OCI-LY1 (cell line): ENCODE measurements at regions not wholly inside any gene's neighbourhood (a gene's known extent, or its start where the extent isn't known, plus 50 kb on each side); places are given as distances from the start of the nearest gene placed in this dataset.

ENCODE experiments used
- H2AFZ ChIP-seq: fragments of 200-600 bp; sonication (generic), shearing (Covaris generic); 2 replicates; pipeline ENCODE4 v1.6.0; 2014; ENCODE audit warnings: antibody characterized with exemption, mild to moderate bottlenecking, low read length
- H3F3A ChIP-seq: fragments of 200-600 bp; sonication (generic), shearing (Covaris generic); 2 replicates; pipeline ENCODE4 v1.6.0; 2014; ENCODE audit warnings: mild to moderate bottlenecking, antibody characterized with exemption, low read length, moderate library complexity; ENCODE audit not compliant: insufficient read depth
- H3K27ac ChIP-seq: fragments of 200-600 bp; sonication (generic); 2 replicates; pipeline ENCODE4 v1.5.1; 2014; ENCODE audit warnings: low read length, mixed run types, mild to moderate bottlenecking, low read depth; ENCODE audit not compliant: poor library complexity, severe bottlenecking
- H3K27me3 ChIP-seq: fragments of 200-600 bp; sonication (generic); 2 replicates; pipeline ENCODE4 v1.6.0; 2014; ENCODE audit warnings: antibody characterized with exemption, mild to moderate bottlenecking, low read length, moderate library complexity; ENCODE audit not compliant: insufficient read depth
- H3K36me3 ChIP-seq: fragments of 200-600 bp; sonication (generic); 2 replicates; pipeline ENCODE4 v1.6.1; 2014; ENCODE audit warnings: mild to moderate bottlenecking, antibody characterized with exemption, low read length, moderate library complexity, mixed read lengths; ENCODE audit not compliant: insufficient read depth
- H3K4me1 ChIP-seq: fragments of 200-600 bp; sonication (generic); 2 replicates; pipeline ENCODE4 v1.5.1; 2014; ENCODE audit warnings: mild to moderate bottlenecking, low read length, moderate library complexity; ENCODE audit not compliant: insufficient read depth, severe bottlenecking
- H3K4me2 ChIP-seq: fragments of 200-600 bp; sonication (generic), shearing (Covaris generic); 2 replicates; pipeline ENCODE4 v1.6.1; 2014; ENCODE audit warnings: low read length
- H3K4me3 ChIP-seq: fragments of 200-600 bp; sonication (generic); 2 replicates; pipeline ENCODE4 v1.5.1; 2014; ENCODE audit warnings: low read length, low read depth, mild to moderate bottlenecking, mixed read lengths; ENCODE audit not compliant: poor library complexity, severe bottlenecking
- H3K79me2 ChIP-seq: fragments of 200-600 bp; shearing (Covaris generic); 2 replicates; pipeline ENCODE4 v1.6.1; 2016; ENCODE audit warnings: mixed run types, low read length, mixed read lengths; ENCODE audit not compliant: insufficient read depth
- H3K9ac ChIP-seq: fragments of 200-600 bp; sonication (generic), shearing (Covaris generic); 2 replicates; pipeline ENCODE4 v1.6.1; 2014; ENCODE audit warnings: mild to moderate bottlenecking, low read length, mixed read lengths
- H3K9me2 ChIP-seq: fragments of 200-600 bp; sonication (generic), shearing (Covaris generic); 2 replicates; pipeline ENCODE4 v1.6.1; 2014; ENCODE audit warnings: low read depth, mild to moderate bottlenecking, low read length, mixed read lengths
- H3K9me3 ChIP-seq: fragments of 200-600 bp; shearing (Covaris generic); 2 replicates; pipeline ENCODE4 v1.6.1; 2014; ENCODE audit warnings: low read length, mixed read lengths
- H4K20me1 ChIP-seq: fragments of 200-600 bp; sonication (generic), shearing (Covaris generic); 2 replicates; pipeline ENCODE4 v1.6.0; 2016; ENCODE audit warnings: mild to moderate bottlenecking, low read length; ENCODE audit not compliant: insufficient read depth
- EZH2 ChIP-seq: fragments of 200-600 bp; sonication (generic), shearing (Covaris generic); IDR thresholded peaks from 2 replicates; pipeline ENCODE4 v1.8.0; 2017; ENCODE audit warnings: borderline replicate concordance, mixed run types, mild to moderate bottlenecking, antibody characterized with exemption, low read length, moderate library complexity, mixed read lengths
- TF ChIP-seq, protein P1 (sequence below): fragments of 200-600 bp; sonication (generic), shearing (Covaris generic); IDR thresholded peaks from 2 replicates; pipeline ENCODE4 v1.5.1; 2017; ENCODE audit warnings: mild to moderate bottlenecking, antibody characterized with exemption, low read length, moderate library complexity, mixed read lengths

DNA sequence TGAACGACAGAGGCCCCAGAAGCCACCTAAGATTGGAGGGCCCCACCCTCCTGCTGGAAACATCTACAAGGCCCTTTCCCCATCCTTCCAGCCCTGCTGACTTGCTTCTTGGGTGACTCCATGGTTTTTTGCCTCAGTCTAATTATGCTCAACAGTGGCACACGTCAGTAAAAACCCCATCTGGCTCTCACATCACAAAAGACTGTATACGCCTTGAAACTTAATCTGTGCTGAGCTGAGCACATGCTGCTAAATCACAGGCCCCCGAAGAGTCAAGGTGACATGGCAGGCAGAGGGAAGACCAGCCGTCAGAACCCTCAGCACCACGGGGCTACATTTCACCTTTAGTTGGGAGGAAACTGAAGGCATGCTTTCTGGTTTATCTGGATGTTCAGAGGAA lies 323.1 kb downstream of the CDH26 start:
- Histone ChIP-seq H3K27ac (no peak overlapping the region), H3K79me2 (no peaks in the 10 kb centered on the region), H3K27me3 (no peaks in the 10 kb centered on the region), H3K4me1 (no peaks in the 10 kb centered on the region), H3K4me3 (no peak overlapping the region), H3K9me3 (no peaks in the 10 kb centered on the region), H3K9ac (no peak overlapping the region), H3F3A (no peaks in the 10 kb centered on the region), H2AFZ (no peak overlapping the region), H3K4me2 (no peak overlapping the region), H4K20me1 (no peaks in the 10 kb centered on the region), H3K36me3 (no peaks in the 10 kb centered on the region), H3K9me2 (no peaks in the 10 kb centered on the region)
- TF ChIP-seq EZH2 = no peak

GRCh38 chr20:60283281-60283680 lies 325.1 kb downstream of the CDH26 start:
- H3K27me3 ChIP-seq = no peaks in the 10 kb centered on the region
- no peaks in the 10 kb centered on the region for H3K4me1 ChIP-seq
- no peaks in the 10 kb centered on the region for H3K9me3 ChIP-seq
- H3F3A ChIP-seq = no peaks in the 10 kb centered on the region
- no peaks in the 10 kb centered on the region for H3K79me2 ChIP-seq
- H3K9me2 ChIP-seq = no peaks in the 10 kb centered on the region
- H3K9ac ChIP-seq = no peak overlapping the region
- H3K4me2 ChIP-seq = no peak overlapping the region
- no peak for TF ChIP-seq EZH2
- TF ChIP-seq, protein P1, sequence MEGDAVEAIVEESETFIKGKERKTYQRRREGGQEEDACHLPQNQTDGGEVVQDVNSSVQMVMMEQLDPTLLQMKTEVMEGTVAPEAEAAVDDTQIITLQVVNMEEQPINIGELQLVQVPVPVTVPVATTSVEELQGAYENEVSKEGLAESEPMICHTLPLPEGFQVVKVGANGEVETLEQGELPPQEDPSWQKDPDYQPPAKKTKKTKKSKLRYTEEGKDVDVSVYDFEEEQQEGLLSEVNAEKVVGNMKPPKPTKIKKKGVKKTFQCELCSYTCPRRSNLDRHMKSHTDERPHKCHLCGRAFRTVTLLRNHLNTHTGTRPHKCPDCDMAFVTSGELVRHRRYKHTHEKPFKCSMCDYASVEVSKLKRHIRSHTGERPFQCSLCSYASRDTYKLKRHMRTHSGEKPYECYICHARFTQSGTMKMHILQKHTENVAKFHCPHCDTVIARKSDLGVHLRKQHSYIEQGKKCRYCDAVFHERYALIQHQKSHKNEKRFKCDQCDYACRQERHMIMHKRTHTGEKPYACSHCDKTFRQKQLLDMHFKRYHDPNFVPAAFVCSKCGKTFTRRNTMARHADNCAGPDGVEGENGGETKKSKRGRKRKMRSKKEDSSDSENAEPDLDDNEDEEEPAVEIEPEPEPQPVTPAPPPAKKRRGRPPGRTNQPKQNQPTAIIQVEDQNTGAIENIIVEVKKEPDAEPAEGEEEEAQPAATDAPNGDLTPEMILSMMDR = no peak
- H2AFZ ChIP-seq = no peak overlapping the region
- no peaks in the 10 kb centered on the region for H4K20me1 ChIP-seq
- no peak overlapping the region for H3K27ac ChIP-seq
- H3K4me3 ChIP-seq = no peak overlapping the region
- H3K36me3 ChIP-seq = no peaks in the 10 kb centered on the region

DNA sequence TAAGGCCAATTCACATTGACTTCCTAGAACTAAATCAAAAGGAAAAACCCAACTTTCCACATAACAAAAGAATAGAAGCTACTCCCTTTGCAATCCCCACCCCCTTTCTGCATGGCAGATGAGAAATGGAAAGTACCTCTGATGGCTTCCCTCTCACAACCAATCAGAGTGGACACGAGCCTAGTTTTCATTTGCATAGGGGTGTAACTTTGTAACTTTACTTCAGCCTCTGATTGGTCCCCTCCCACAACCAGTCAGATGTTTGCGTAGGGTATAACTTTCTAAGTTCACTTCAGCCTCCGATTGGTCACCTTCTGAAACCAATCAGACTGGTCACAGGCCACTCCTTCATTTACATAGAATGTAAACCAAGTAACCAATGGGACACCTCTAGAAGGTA lies 328.5 kb downstream of the CDH26 start:
- Histone ChIP-seq H3K36me3 (no peaks in the 10 kb centered on the region), H3K9ac (no peak overlapping the region), H3K9me2 (no peaks in the 10 kb centered on the region), H3K4me2 (no peak overlapping the region), H3K27me3 (no peaks in the 10 kb centered on the region), H4K20me1 (no peaks in the 10 kb centered on the region), H3K4me3 (no peak overlapping the region), H3K9me3 (no peaks in the 10 kb centered on the region), H2AFZ (no peak overlapping the region), H3K27ac (no peak overlapping the region), H3F3A (no peaks in the 10 kb centered on the region), H3K4me1 (no peaks in the 10 kb centered on the region), H3K79me2 (no peaks in the 10 kb centered on the region)
- TF ChIP-seq, protein P1 = no peak
- TF ChIP-seq EZH2 = no peak

DNA sequence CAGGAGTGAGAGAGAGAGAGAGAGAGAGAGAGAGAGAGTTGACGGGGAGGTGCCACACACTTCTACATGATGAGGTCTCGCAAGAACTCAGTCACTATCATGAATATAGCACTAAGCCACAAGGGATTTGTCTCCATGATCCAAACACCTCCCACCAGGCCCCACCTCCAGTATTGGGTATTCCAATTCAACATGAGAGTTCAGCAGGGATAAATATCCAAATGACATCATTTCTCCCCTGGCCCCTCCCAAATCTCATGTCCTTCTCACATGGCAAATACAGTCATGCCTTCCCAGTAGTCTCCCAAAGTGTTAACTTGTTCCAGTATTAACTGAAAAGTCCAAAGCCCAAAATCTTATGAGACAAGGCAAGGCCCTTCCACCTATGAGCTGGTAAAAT lies 330.7 kb downstream of the CDH26 start:
- Histone ChIP-seq H3K4me1 (no peaks in the 10 kb centered on the region), H3K4me3 (no peak overlapping the region), H3K79me2 (no peaks in the 10 kb centered on the region), H3K27ac (no peak overlapping the region), H3K9ac (no peak overlapping the region), H3K9me3 (no peaks in the 10 kb centered on the region), H3K27me3 (no peaks in the 10 kb centered on the region), H4K20me1 (no peaks in the 10 kb centered on the region), H3F3A (no peaks in the 10 kb centered on the region), H3K36me3 (no peaks in the 10 kb centered on the region), H2AFZ (no peak overlapping the region), H3K4me2 (no peak overlapping the region), H3K9me2 (no peaks in the 10 kb centered on the region)
- no peak for TF ChIP-seq EZH2
